Liver (tissue), 8 donors: ENCODE measurements at regions not wholly inside any gene's neighbourhood (a gene's known extent, or its start where the extent isn't known, plus 50 kb on each side); places are given as distances from the start of the nearest gene placed in this dataset.

Experiments
- DNase-seq: peaks from one replicate; pipeline ENCODE4 v3.0.0-alpha.2; 2017; ENCODE audit warnings: low spot score
- H3K27ac ChIP-seq, 2 donors: one replicate each; pipeline ENCODE4 v1.7.0; 2013; ENCODE audit warnings: inconsistent platforms in 2 of 2, low read length in 2 of 2, control low read depth in 1 of 2, low read depth in 1 of 2, mild to moderate bottlenecking in 1 of 2
- H3K27me3 ChIP-seq, 4 donors: one replicate each; pipeline versions ENCODE4 v1.6.1 to v1.7.0; 2013; ENCODE audit warnings: low read length in 3 of 4, inconsistent platforms in 1 of 4, mild to moderate bottlenecking in 1 of 4, moderate library complexity in 1 of 4; ENCODE audit not compliant: control insufficient read depth in 4 of 4, insufficient read depth in 4 of 4
- H3K36me3 ChIP-seq, 4 donors: one replicate each; pipeline versions ENCODE4 v1.6.1 to v1.7.0; 2013; ENCODE audit warnings: low read length in 3 of 4, mild to moderate bottlenecking in 3 of 4, low read depth in 1 of 4, moderate library complexity in 1 of 4; ENCODE audit not compliant: control insufficient read depth in 4 of 4, insufficient read depth in 3 of 4
- H3K4me1 ChIP-seq, 4 donors: one replicate each; pipeline versions ENCODE4 v1.6.1 to v1.7.0; 2013; ENCODE audit warnings: low read length in 3 of 4, mild to moderate bottlenecking in 3 of 4, moderate library complexity in 1 of 4; ENCODE audit not compliant: control insufficient read depth in 4 of 4, insufficient read depth in 4 of 4
- H3K4me3 ChIP-seq, 3 donors: one replicate each; pipeline versions ENCODE4 v1.6.1 to v1.7.0; 2013; ENCODE audit warnings: low read length in 3 of 3, control low read depth in 1 of 3, low read depth in 1 of 3, mild to moderate bottlenecking in 1 of 3
- H3K9ac ChIP-seq, 2 donors: one replicate each; pipeline ENCODE4 v1.7.0; 2013; ENCODE audit warnings: low read length in 2 of 2, mild to moderate bottlenecking in 2 of 2, moderate library complexity in 2 of 2, control low read depth in 1 of 2, low read depth in 1 of 2
- H3K9me3 ChIP-seq, 4 donors: one replicate each; pipeline versions ENCODE4 v1.6.1 to v1.7.0; 2013; ENCODE audit warnings: low read length in 3 of 4; ENCODE audit not compliant: control insufficient read depth in 4 of 4
- ATF3 ChIP-seq: IDR thresholded peaks from 2 replicates; pipeline ENCODE4 v1.6.1; 2016; ENCODE audit warnings: antibody characterized with exemption
- CTCF ChIP-seq: fragments of 150-350 bp; IDR thresholded peaks from 2 replicates; pipeline ENCODE4 v1.5.1; 2017; ENCODE audit warnings: improper control_type of control experiment, low read depth, low read length; ENCODE audit not compliant: missing input control
- FOXA1 ChIP-seq: IDR thresholded peaks from 2 replicates; pipeline ENCODE4 v1.6.1; 2016; ENCODE audit warnings: antibody characterized with exemption
- FOXA2 ChIP-seq: IDR thresholded peaks from 2 replicates; pipeline ENCODE4 v1.6.1; 2016; ENCODE audit warnings: antibody characterized with exemption
- GABPA ChIP-seq, 2 donors: IDR thresholded peaks in 1 of 2; conservative IDR thresholded peaks in 1 of 2; 2 replicates each; pipeline ENCODE4 v1.6.1; 2016; ENCODE audit warnings: antibody characterized with exemption in 2 of 2, mild to moderate bottlenecking in 1 of 2, moderate library complexity in 1 of 2
- HNF4A ChIP-seq, 2 donors: conservative IDR thresholded peaks; 2 replicates each; pipeline ENCODE4 v1.6.1; 2016; ENCODE audit warnings: antibody characterized with exemption in 2 of 2, mild to moderate bottlenecking in 2 of 2
- JUND ChIP-seq, 2 donors: IDR thresholded peaks; 2 replicates each; pipeline ENCODE4 v1.6.1; 2016; ENCODE audit warnings: antibody characterized with exemption in 2 of 2
- MAX ChIP-seq: IDR thresholded peaks from 2 replicates; pipeline ENCODE4 v1.6.1; 2016; ENCODE audit warnings: antibody characterized with exemption
- NR2F2 ChIP-seq: IDR thresholded peaks from 2 replicates; pipeline ENCODE4 v1.6.1; 2016; ENCODE audit warnings: antibody characterized with exemption
- RAD21 ChIP-seq, 2 donors: IDR thresholded peaks; 2 replicates each; pipeline ENCODE4 v1.6.1; 2016; ENCODE audit warnings: antibody characterized with exemption in 2 of 2, mild to moderate bottlenecking in 2 of 2
- RXRA ChIP-seq, 2 donors: IDR thresholded peaks; 2 replicates each; pipeline ENCODE4 v1.6.1; 2017 to 2018; ENCODE audit warnings: antibody characterized with exemption in 2 of 2, mild to moderate bottlenecking in 1 of 2
- SP1 ChIP-seq: IDR thresholded peaks from 2 replicates; pipeline ENCODE4 v1.6.1; 2018; ENCODE audit warnings: antibody characterized with exemption, mild to moderate bottlenecking
- TAF1 ChIP-seq: conservative IDR thresholded peaks from 2 replicates; pipeline ENCODE4 v1.6.1; 2016; ENCODE audit warnings: antibody characterized with exemption, mild to moderate bottlenecking
- YY1 ChIP-seq: IDR thresholded peaks from 2 replicates; pipeline ENCODE4 v1.6.1; 2016; ENCODE audit warnings: antibody characterized with exemption, mild to moderate bottlenecking
- ZBTB33 ChIP-seq: IDR thresholded peaks from 2 replicates; pipeline ENCODE4 v1.6.1; 2016; ENCODE audit warnings: antibody characterized with exemption
- WGBS: extraction: QIAGEN DNeasy Blood & Tissue Kit; methylation state at CpG from one replicate; pipeline ENCODE4 v1.1.7; 2013; 5-methylcytosine and 5-hydroxymethylcytosine counted together
- donor health status: healthy.
- donor health status: healthy.
- donor health status: healthy.
- donor health status: healthy.
- donor health status: healthy.

GRCh38 chr6:167701010-167701409 lies 125.7 kb upstream of the AFDN start (continued):
- no peak for TF ChIP-seq CTCF
- no peak for TF ChIP-seq FOXA2
- TF ChIP-seq MAX = no peak
- TF ChIP-seq SP1 = no peak
- no peak for TF ChIP-seq FOXA1
- no peak for TF ChIP-seq YY1
- no peak for TF ChIP-seq RXRA (IDR thresholded peaks at IDR 0.05)
- TF ChIP-seq TAF1 = no peak

- Histone ChIP-seq H3K9ac (no peak overlapping the region), H3K27me3 (no peaks in the 10 kb centered on the region), H3K4me3 (no peak overlapping the region), H3K36me3 (no peaks in the 10 kb centered on the region), H3K27ac (no peak overlapping the region), H3K4me1 (peaks cover 0 to 4% (median 1%) of the 10 kb centered on the region in 4 donors), H3K9me3 (no peaks in the 10 kb centered on the region)
- no peak for DNase-seq
- TF ChIP-seq FOXA1 = no peak
- TF ChIP-seq RAD21 (IDR thresholded peaks at IDR 0.05) = no peak
- TF ChIP-seq RXRA (IDR thresholded peaks at IDR 0.05) = no peak
- no peak for TF ChIP-seq HNF4A (conservative IDR thresholded peaks at IDR 0.05)
- TF ChIP-seq MAX = no peak
- TF ChIP-seq GABPA (IDR thresholded peaks at IDR 0.05 in 1 of 2, conservative IDR thresholded peaks at IDR 0.05 in 1 of 2) = no peak
- TF ChIP-seq CTCF = no peak
- no peak for TF ChIP-seq NR2F2
- TF ChIP-seq ZBTB33 = no peak
- TF ChIP-seq YY1 = no peak
- WGBS = 87% methylated on average over 8 of the region's 8 CpGs
Observed at GRCh38 chr6:167702241-167702827, 124.4 kb upstream of the AFDN start.

GRCh38 chr6:167703347-167703746 lies 123.4 kb upstream of the AFDN start:
- no peaks in the 10 kb centered on the region for H3K27me3 ChIP-seq
- WGBS = 95% methylated on average over 10 of the region's 10 CpGs
- no peak overlapping the region for H3K9ac ChIP-seq
- H3K36me3 ChIP-seq = no peaks in the 10 kb centered on the region
- TF ChIP-seq JUND (IDR thresholded peaks at IDR 0.05) (no peak), ATF3 (no peak), MAX (no peak), RAD21 (IDR thresholded peaks at IDR 0.05) (no peak)
- DNase-seq = no peak
- no peak overlapping the region for H3K27ac ChIP-seq
- H3K4me1 ChIP-seq = peaks cover 0 to 4% (median 1%) of the 10 kb centered on the region in 4 donors
- no peaks in the 10 kb centered on the region for H3K9me3 ChIP-seq
- H3K4me3 ChIP-seq = no peak overlapping the region
